ENCODE measurements at regions not wholly inside any gene's neighbourhood (a gene's known extent, or its start where the extent isn't known, plus 50 kb on each side); places are given as distances from the start of the nearest gene placed in this dataset. TPM values are rescaled to one million over a fixed set of nuclear protein-coding genes. Genes with fewer than 3 reads are reported as not detected.
"Not testable (repeated sequence)": the region's sequence is repeated elsewhere in the genome, so short reads cannot be mapped to it uniquely, and the experiment has no call there.

GRCh38 chrX:12076046-12076445, 62.2 kb upstream of the FRMPD4 start:
- Histone ChIP-seq H3K4me3 (ENCODE audit: low read depth in 1 of 3, low read length in 3 of 3) (no peak overlapping the region), H3K36me3 (ENCODE audit: control insufficient read depth in 4 of 4, insufficient read depth in 3 of 4, low read depth in 1 of 4, low read length in 3 of 4) (no peaks in the 10 kb centered on the region), H3K27ac (ENCODE audit: low read depth in 1 of 2, low read length in 2 of 2) (no peak overlapping the region), H3K4me1 (ENCODE audit: control insufficient read depth in 4 of 4, insufficient read depth in 4 of 4, low read length in 3 of 4) (no peaks in the 10 kb centered on the region), H3K9ac (ENCODE audit: low read depth in 1 of 2, low read length in 2 of 2) (no peak overlapping the region), H3K9me3 (ENCODE audit: control insufficient read depth in 4 of 4, low read length in 3 of 4) (no peaks in the 10 kb centered on the region), H3K27me3 (ENCODE audit: control insufficient read depth in 4 of 4, insufficient read depth in 4 of 4, low read length in 3 of 4) (no peaks in the 10 kb centered on the region)
- no peak for DNase-seq (ENCODE audit: low spot score)
- no peak for TF ChIP-seq REST (IDR thresholded peaks at IDR 0.05)
- TF ChIP-seq JUND (IDR thresholded peaks at IDR 0.05) = no peak
- TF ChIP-seq NR2F2 (IDR thresholded peaks at IDR 0.05) = no peak
- no peak for TF ChIP-seq GABPA (IDR thresholded peaks at IDR 0.05 in 1 of 2, conservative IDR thresholded peaks at IDR 0.05 in 1 of 2)
- TF ChIP-seq YY1 (IDR thresholded peaks at IDR 0.05) = no peak
- 57% methylated on average over 5 of the region's 5 CpGs for WGBS

- 9% methylated on average over 1 of the region's 1 CpG for WGBS
- no peak overlapping the region for H3K4me3 ChIP-seq (ENCODE audit: low read depth in 1 of 3, low read length in 3 of 3)
- no peaks in the 10 kb centered on the region for H3K36me3 ChIP-seq (ENCODE audit: control insufficient read depth in 4 of 4, insufficient read depth in 3 of 4, low read depth in 1 of 4, low read length in 3 of 4)
- no peaks in the 10 kb centered on the region for H3K27me3 ChIP-seq (ENCODE audit: control insufficient read depth in 4 of 4, insufficient read depth in 4 of 4, low read length in 3 of 4)
- H3K27ac ChIP-seq (ENCODE audit: low read depth in 1 of 2, low read length in 2 of 2) = no peak overlapping the region
- TF ChIP-seq RXRA (IDR thresholded peaks at IDR 0.05) (no peak), CTCF (IDR thresholded peaks at IDR 0.05; ENCODE audit: low read depth, low read length, missing input control) (peak; percentile 24), RAD21 (IDR thresholded peaks at IDR 0.05) (peak; percentile 54 to 74)
- no peaks in the 10 kb centered on the region for H3K4me1 ChIP-seq (ENCODE audit: control insufficient read depth in 4 of 4, insufficient read depth in 4 of 4, low read length in 3 of 4)
- no peak for DNase-seq (ENCODE audit: low spot score)
- H3K9me3 ChIP-seq (ENCODE audit: control insufficient read depth in 4 of 4, low read length in 3 of 4) = no peaks in the 10 kb centered on the region
- H3K9ac ChIP-seq (ENCODE audit: low read depth in 1 of 2, low read length in 2 of 2) = no peak overlapping the region
These were observed 58.0 kb upstream of the FRMPD4 start for GRCh38 chrX:12080265-12080664.

GRCh38 chrX:12082959-12083358, 55.3 kb upstream of the FRMPD4 start:
- H3K36me3 ChIP-seq (ENCODE audit: control insufficient read depth in 4 of 4, insufficient read depth in 3 of 4, low read depth in 1 of 4, low read length in 3 of 4); DNase-seq (ENCODE audit: low spot score); H3K4me1 ChIP-seq (ENCODE audit: control insufficient read depth in 4 of 4, insufficient read depth in 4 of 4, low read length in 3 of 4); H3K9ac ChIP-seq (ENCODE audit: low read depth in 1 of 2, low read length in 2 of 2); H3K27me3 ChIP-seq (ENCODE audit: control insufficient read depth in 4 of 4, insufficient read depth in 4 of 4, low read length in 3 of 4); H3K4me3 ChIP-seq (ENCODE audit: low read depth in 1 of 3, low read length in 3 of 3); H3K9me3 ChIP-seq (ENCODE audit: control insufficient read depth in 4 of 4, low read length in 3 of 4); H3K27ac ChIP-seq (ENCODE audit: low read depth in 1 of 2, low read length in 2 of 2): not testable (repeated sequence)
- WGBS = 75% methylated on average over 2 of the region's 2 CpGs

Small RNA genes lying in the stretch of these regions (small RNA-seq; reads per million reads assigned to genes)
- gene RF00019 = not detected
